PC-3 (cell line): ENCODE measurements at regions not wholly inside any gene's neighbourhood (a gene's known extent, or its start where the extent isn't known, plus 50 kb on each side); places are given as distances from the start of the nearest gene placed in this dataset.

ENCODE experiments used
- ATAC-seq: fragments of 200-7000 bp; cut with Tn5 transposase; 2 replicates; pipeline ENCODE4 v1.9.1; 2020; ENCODE audit warnings: mild to moderate bottlenecking, moderate library complexity
- BruUV-seq: library from RNA; stranded (reverse); fragments of 400-500 nt; replicated peaks from 2 replicates; lab custom pipeline; 2021; lab: Mats Ljungman, UMichigan
- CTCF ChIA-PET: fragments of 300-600 bp; sonication (Branson Sonifier 250); formaldehyde crosslinking; loops from one replicate; lab custom pipeline; 2022; ENCODE audit warnings: antibody characterized with exemption; lab: Charles Lee
- POLR2A ChIA-PET: fragments of 300-600 bp; sonication (Branson Sonifier 250); formaldehyde crosslinking; loops from one replicate; lab custom pipeline; 2022; ENCODE audit warnings: antibody characterized with exemption; ENCODE audit not compliant: unreplicated experiment; lab: Charles Lee
- DNase-seq: peaks from one replicate; pipeline ENCODE4 v3.0.0-alpha.2; 2015
- H2AFZ ChIP-seq: fragments of 300-600 bp; sonication (generic); 2 replicates; pipeline ENCODE4 v1.6.0; 2016; ENCODE audit warnings: antibody characterized with exemption, low read length
- H3F3A ChIP-seq: fragments of 300-600 bp; sonication (generic); one replicate; pipeline ENCODE4 v1.6.0; 2017; ENCODE audit warnings: antibody characterized with exemption, low read length, control low read depth, mild to moderate bottlenecking; ENCODE audit not compliant: unreplicated experiment
- H3K27ac ChIP-seq: fragments of 300-600 bp; sonication (generic); 2 replicates; pipeline ENCODE4 v1.5.1; 2016; ENCODE audit warnings: mild to moderate bottlenecking, low read length
- H3K27me3 ChIP-seq: fragments of 300-600 bp; sonication (generic); 2 replicates; pipeline ENCODE4 v1.6.1; 2016; ENCODE audit warnings: low read length, mixed read lengths
- H3K36me3 ChIP-seq: fragments of 300-600 bp; sonication (generic); 2 replicates; pipeline ENCODE4 v1.6.1; 2016; ENCODE audit warnings: low read depth, mixed run types, low read length, mixed read lengths
- H3K4me1 ChIP-seq: fragments of 300-600 bp; sonication (generic); 2 replicates; pipeline ENCODE4 v1.5.1; 2016; ENCODE audit warnings: low read length; ENCODE audit not compliant: insufficient read depth
- H3K4me2 ChIP-seq: fragments of 300-600 bp; sonication (generic); 2 replicates; pipeline ENCODE4 v1.6.0; 2016; ENCODE audit warnings: low read length
- H3K4me3 ChIP-seq: fragments of 300-600 bp; sonication (generic); 2 replicates; pipeline ENCODE4 v1.5.1; 2016; ENCODE audit warnings: mild to moderate bottlenecking, low read length, mixed read lengths
- H3K79me2 ChIP-seq: fragments of 300-600 bp; sonication (generic); 2 replicates; pipeline ENCODE4 v1.6.1; 2017; ENCODE audit warnings: low read length, mixed read lengths
- H3K9ac ChIP-seq: fragments of 300-600 bp; sonication (generic); 2 replicates; pipeline ENCODE4 v1.6.0; 2016; ENCODE audit warnings: mild to moderate bottlenecking, low read length
- H3K9me2 ChIP-seq: fragments of 300-600 bp; sonication (generic); replicated peaks from 2 replicates; pipeline ENCODE4 v1.6.1; 2016; ENCODE audit warnings: mixed run types, low read length, mixed read lengths
- H3K9me3 ChIP-seq: fragments of 300-600 bp; sonication (generic); 2 replicates; pipeline ENCODE4 v1.6.1; 2016; ENCODE audit warnings: low read length, mixed read lengths
- H4K20me1 ChIP-seq: fragments of 300-600 bp; sonication (generic); 2 replicates; pipeline ENCODE4 v1.6.1; 2016; ENCODE audit warnings: low read length, mixed read lengths
- EZH2 ChIP-seq: fragments of 300-600 bp; sonication (generic); IDR thresholded peaks from one replicate; pipeline ENCODE4 v1.6.1; 2017; ENCODE audit warnings: antibody characterized with exemption, mild to moderate bottlenecking, low read length; ENCODE audit not compliant: unreplicated experiment
- EZH2phosphoT487 ChIP-seq: fragments of 300-600 bp; sonication (generic); IDR thresholded peaks from 2 replicates; pipeline ENCODE4 v1.6.1; 2018; ENCODE audit warnings: mild to moderate bottlenecking, antibody characterized with exemption, low read length, borderline replicate concordance
- intact Hi-C: fragments of 100-400 bp; cut with micrococcal nuclease; formaldehyde crosslinking; loops from 2 replicates; pipeline ENCODE4 v1.9.0; 2023
- TF ChIP-seq, protein P1 (sequence below): fragments of 300-600 bp; sonication (generic); conservative IDR thresholded peaks from 2 replicates; pipeline ENCODE4 v1.5.1; 2017; ENCODE audit warnings: antibody characterized with exemption, low read depth, mild to moderate bottlenecking, low read length

GRCh38 chr4:178554352-178554751, 1112.1 kb upstream of the AGA start:
- intact Hi-C loops = no loop called here
- Histone ChIP-seq H3K4me1 (peaks cover 13% of the 10 kb centered on the region), H3K27me3 (no peaks in the 10 kb centered on the region), H4K20me1 (no peaks in the 10 kb centered on the region), H3F3A (no peaks in the 10 kb centered on the region), H3K9ac (no peak overlapping the region), H3K4me3 (no peak overlapping the region), H3K36me3 (no peaks in the 10 kb centered on the region), H3K9me3 (no peaks in the 10 kb centered on the region), H3K4me2 (no peak overlapping the region), H3K9me2 (no peaks in the 10 kb centered on the region), H3K27ac (no peak overlapping the region), H2AFZ (no peak overlapping the region), H3K79me2 (no peaks in the 10 kb centered on the region)
- TF ChIP-seq EZH2 = no peak
- no peak for TF ChIP-seq EZH2phosphoT487
- TF ChIP-seq, protein P1, sequence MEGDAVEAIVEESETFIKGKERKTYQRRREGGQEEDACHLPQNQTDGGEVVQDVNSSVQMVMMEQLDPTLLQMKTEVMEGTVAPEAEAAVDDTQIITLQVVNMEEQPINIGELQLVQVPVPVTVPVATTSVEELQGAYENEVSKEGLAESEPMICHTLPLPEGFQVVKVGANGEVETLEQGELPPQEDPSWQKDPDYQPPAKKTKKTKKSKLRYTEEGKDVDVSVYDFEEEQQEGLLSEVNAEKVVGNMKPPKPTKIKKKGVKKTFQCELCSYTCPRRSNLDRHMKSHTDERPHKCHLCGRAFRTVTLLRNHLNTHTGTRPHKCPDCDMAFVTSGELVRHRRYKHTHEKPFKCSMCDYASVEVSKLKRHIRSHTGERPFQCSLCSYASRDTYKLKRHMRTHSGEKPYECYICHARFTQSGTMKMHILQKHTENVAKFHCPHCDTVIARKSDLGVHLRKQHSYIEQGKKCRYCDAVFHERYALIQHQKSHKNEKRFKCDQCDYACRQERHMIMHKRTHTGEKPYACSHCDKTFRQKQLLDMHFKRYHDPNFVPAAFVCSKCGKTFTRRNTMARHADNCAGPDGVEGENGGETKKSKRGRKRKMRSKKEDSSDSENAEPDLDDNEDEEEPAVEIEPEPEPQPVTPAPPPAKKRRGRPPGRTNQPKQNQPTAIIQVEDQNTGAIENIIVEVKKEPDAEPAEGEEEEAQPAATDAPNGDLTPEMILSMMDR = no peak
- ATAC-seq = no peak
- DNase-seq = no peak
- ChIA-PET POLR2A (no interaction called here), CTCF (no interaction called here)
- BruUV-seq = no TSS peak

DNA sequence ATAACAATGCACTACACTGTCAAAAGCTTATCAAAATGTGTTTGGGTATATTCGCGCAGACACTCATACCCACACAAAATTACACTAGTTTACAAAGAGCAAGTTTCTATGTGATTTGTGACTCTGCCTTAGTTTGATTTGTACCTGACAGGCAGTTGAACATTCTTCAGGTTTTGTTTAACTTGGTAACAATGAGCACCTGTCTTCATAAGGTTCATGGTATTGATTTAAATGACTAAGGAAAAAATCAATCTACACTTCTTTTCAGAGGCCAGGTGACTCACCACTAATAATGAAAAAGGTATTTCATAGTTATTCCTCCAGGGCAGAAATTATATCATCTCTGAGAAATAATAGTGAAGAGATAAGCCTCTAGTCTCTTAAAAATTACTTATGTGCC, 1114.6 kb upstream of the AGA start:
- intact Hi-C loops = no loop called here
- TF ChIP-seq EZH2phosphoT487 = no peak
- Histone ChIP-seq H3K4me2 (peak overlapping the region; percentile 45), H3K27ac (peak overlapping the region; percentile 77), H3K4me3 (no peak overlapping the region), H3K27me3 (no peaks in the 10 kb centered on the region), H3F3A (no peaks in the 10 kb centered on the region), H2AFZ (no peak overlapping the region), H4K20me1 (no peaks in the 10 kb centered on the region), H3K9me3 (no peaks in the 10 kb centered on the region), H3K79me2 (no peaks in the 10 kb centered on the region), H3K4me1 (peaks cover 13% of the 10 kb centered on the region), H3K9ac (no peak overlapping the region), H3K9me2 (no peaks in the 10 kb centered on the region), H3K36me3 (no peaks in the 10 kb centered on the region)
- no TSS peak for BruUV-seq
- CTCF ChIA-PET = no interaction called here
- POLR2A ChIA-PET = no interaction called here
- ATAC-seq (peak; percentile 96), DNase-seq (peak; percentile 84)

- H3K4me1 ChIP-seq = no peaks in the 10 kb centered on the region
- H3K4me2 ChIP-seq = no peak overlapping the region
- ATAC-seq = no peak
- H3K27me3 ChIP-seq = no peaks in the 10 kb centered on the region
- CTCF ChIA-PET = no interaction called here
- intact Hi-C loops = no loop called here
- POLR2A ChIA-PET = no interaction called here
- no peak overlapping the region for H2AFZ ChIP-seq
- TF ChIP-seq, protein P1 = peak; percentile 51
- no peak for TF ChIP-seq EZH2
- H3K9me2 ChIP-seq = no peaks in the 10 kb centered on the region
- no peak overlapping the region for H3K27ac ChIP-seq
- H3K4me3 ChIP-seq = no peak overlapping the region
- H3K9ac ChIP-seq = no peak overlapping the region
- BruUV-seq = no TSS peak
- no peaks in the 10 kb centered on the region for H3K36me3 ChIP-seq
- no peaks in the 10 kb centered on the region for H3F3A ChIP-seq
- DNase-seq = peak; percentile 9
- H3K9me3 ChIP-seq = no peaks in the 10 kb centered on the region
- no peaks in the 10 kb centered on the region for H4K20me1 ChIP-seq
- no peaks in the 10 kb centered on the region for H3K79me2 ChIP-seq
These were observed 1135.7 kb upstream of the AGA start for GRCh38 chr4:178577933-178578332.
